GM18520 (cell line): ENCODE measurements at regions not wholly inside any gene's neighbourhood (a gene's known extent, or its start where the extent isn't known, plus 50 kb on each side); places are given as distances from the start of the nearest gene placed in this dataset.
"Not testable (repeated sequence)": the region's sequence is repeated elsewhere in the genome, so short reads cannot be mapped to it uniquely, and the experiment has no call there.

ENCODE experiments used
- ATAC-seq: cut with Tn5 transposase; IDR thresholded peaks from one replicate; pipeline ENCODE4 v1.9.1; 2021; ENCODE audit not compliant: unreplicated experiment

GRCh38 chr16:26497896-26498295 is 568.8 kb upstream of the C16orf82 start:
- ATAC-seq, result no peak

- no peak for ATAC-seq
Observed at GRCh38 chr16:26500326-26500725, 566.4 kb upstream of the C16orf82 start.

GRCh38 chr16:26505496-26505895 is 561.2 kb upstream of the C16orf82 start:
- ATAC-seq, result no peak

GRCh38 chr16:26508946-26509345 is 557.8 kb upstream of the C16orf82 start:
- not testable (repeated sequence) for ATAC-seq

GRCh38 chr16:26510924-26511323 is 555.8 kb upstream of the C16orf82 start:
- ATAC-seq, result no peak

GRCh38 chr16:26511463-26511862 is 555.3 kb upstream of the C16orf82 start:
- no peak for ATAC-seq

- no peak for ATAC-seq
Observed at GRCh38 chr16:26521626-26522025, 545.1 kb upstream of the C16orf82 start.

- ATAC-seq, result no peak
Observed at GRCh38 chr16:26524281-26524680, 542.4 kb upstream of the C16orf82 start.

GRCh38 chr16:26524846-26525245 is 541.9 kb upstream of the C16orf82 start:
- ATAC-seq, result no peak

- ATAC-seq, result no peak
Observed at GRCh38 chr16:26525856-26526255, 540.9 kb upstream of the C16orf82 start.

- no peak for ATAC-seq
Observed at GRCh38 chr16:26526633-26527032, 540.1 kb upstream of the C16orf82 start.

- no peak for ATAC-seq
Observed at GRCh38 chr16:26530584-26531289, 536.0 kb upstream of the C16orf82 start.

- no peak for ATAC-seq
Observed at GRCh38 chr16:26531290-26531730, 535.4 kb upstream of the C16orf82 start.

GRCh38 chr16:26532456-26532855 is 534.3 kb upstream of the C16orf82 start:
- no peak for ATAC-seq

GRCh38 chr16:26542198-26542597 is 524.5 kb upstream of the C16orf82 start:
- no peak for ATAC-seq

GRCh38 chr16:26546573-26546972 is 520.2 kb upstream of the C16orf82 start:
- no peak for ATAC-seq

- no peak for ATAC-seq
Observed at GRCh38 chr16:26547681-26548080, 519.0 kb upstream of the C16orf82 start.

- no peak for ATAC-seq
Observed at GRCh38 chr16:26550111-26550610, 516.6 kb upstream of the C16orf82 start.

- no peak for ATAC-seq
Observed at GRCh38 chr16:26554030-26554429, 512.7 kb upstream of the C16orf82 start.

- no peak for ATAC-seq
Observed at GRCh38 chr16:26561303-26561702, 505.4 kb upstream of the C16orf82 start.

- no peak for ATAC-seq
Observed at GRCh38 chr16:26563018-26563417, 503.7 kb upstream of the C16orf82 start.

- ATAC-seq, result no peak
Observed at GRCh38 chr16:26567356-26567755, 499.4 kb upstream of the C16orf82 start.

GRCh38 chr16:26569793-26570192 is 496.9 kb upstream of the C16orf82 start:
- ATAC-seq, result no peak
